ENCODE measurements at regions not wholly inside any gene's neighbourhood (a gene's known extent, or its start where the extent isn't known, plus 50 kb on each side); places are given as distances from the start of the nearest gene placed in this dataset.

DNA sequence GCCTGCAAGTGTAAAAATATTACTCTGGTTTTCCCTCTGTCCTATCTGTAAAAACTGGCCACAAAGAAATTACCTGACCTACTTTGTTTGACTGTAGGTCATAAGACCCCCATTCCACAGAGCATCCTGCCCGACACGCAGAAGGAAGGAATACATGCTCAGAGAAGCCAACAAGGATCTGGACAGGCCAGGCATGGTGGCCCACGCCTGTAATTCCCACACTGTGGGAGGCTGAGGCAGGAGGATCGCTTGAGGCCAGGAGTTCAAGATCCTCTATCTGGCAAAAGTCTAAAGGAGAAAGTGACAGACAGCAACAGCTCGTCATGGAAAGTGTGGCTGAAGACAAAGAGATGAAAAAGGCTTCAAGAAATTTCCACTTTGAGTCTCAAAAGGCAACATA lies 78.2 kb upstream of the RNU2-1 start:
- TF ChIP-seq POLR2A (IDR thresholded peaks at IDR 0.05; ENCODE audit: borderline replicate concordance, extremely low read depth, insufficient read depth, insufficient read length): no peak
- TF ChIP-seq TCF7L2 (IDR thresholded peaks at IDR 0.05; ENCODE audit: borderline replicate concordance, extremely low read depth, insufficient read depth, insufficient read length): no peak
- TF ChIP-seq, protein P1, sequence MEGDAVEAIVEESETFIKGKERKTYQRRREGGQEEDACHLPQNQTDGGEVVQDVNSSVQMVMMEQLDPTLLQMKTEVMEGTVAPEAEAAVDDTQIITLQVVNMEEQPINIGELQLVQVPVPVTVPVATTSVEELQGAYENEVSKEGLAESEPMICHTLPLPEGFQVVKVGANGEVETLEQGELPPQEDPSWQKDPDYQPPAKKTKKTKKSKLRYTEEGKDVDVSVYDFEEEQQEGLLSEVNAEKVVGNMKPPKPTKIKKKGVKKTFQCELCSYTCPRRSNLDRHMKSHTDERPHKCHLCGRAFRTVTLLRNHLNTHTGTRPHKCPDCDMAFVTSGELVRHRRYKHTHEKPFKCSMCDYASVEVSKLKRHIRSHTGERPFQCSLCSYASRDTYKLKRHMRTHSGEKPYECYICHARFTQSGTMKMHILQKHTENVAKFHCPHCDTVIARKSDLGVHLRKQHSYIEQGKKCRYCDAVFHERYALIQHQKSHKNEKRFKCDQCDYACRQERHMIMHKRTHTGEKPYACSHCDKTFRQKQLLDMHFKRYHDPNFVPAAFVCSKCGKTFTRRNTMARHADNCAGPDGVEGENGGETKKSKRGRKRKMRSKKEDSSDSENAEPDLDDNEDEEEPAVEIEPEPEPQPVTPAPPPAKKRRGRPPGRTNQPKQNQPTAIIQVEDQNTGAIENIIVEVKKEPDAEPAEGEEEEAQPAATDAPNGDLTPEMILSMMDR (IDR thresholded peaks at IDR 0.05 in 2 of 3, conservative IDR thresholded peaks at IDR 0.05 in 1 of 3; ENCODE audit: borderline replicate concordance in 1 of 3, insufficient read depth in 1 of 3, low read depth in 2 of 3, low read length in 2 of 3): no peak
